CD14-positive monocyte (primary cell): ENCODE measurements at regions not wholly inside any gene's neighbourhood (a gene's known extent, or its start where the extent isn't known, plus 50 kb on each side); places are given as distances from the start of the nearest gene placed in this dataset.
"Not testable (repeated sequence)": the region's sequence is repeated elsewhere in the genome, so short reads cannot be mapped to it uniquely, and the experiment has no call there.

Experiments used
- DNase-seq, 3 donors: peaks; one replicate each; pipeline ENCODE4 v3.0.0-alpha.2; 2011 to 2022
- H2AFZ ChIP-seq: 2 replicates; pipeline ENCODE4 v1.6.0; 2012; ENCODE audit warnings: mild to moderate bottlenecking, low read depth, low read length, inconsistent platforms; ENCODE audit not compliant: insufficient read depth, poor library complexity, severe bottlenecking
- H3K27ac ChIP-seq, 2 donors: 1 replicate in 1 of 2; 2 replicates in 1 of 2; pipeline ENCODE4 v1.5.1; 2012 to 2013; ENCODE audit warnings: low read length in 2 of 2, control low read depth in 1 of 2, inconsistent platforms in 1 of 2, low read depth in 1 of 2, mild to moderate bottlenecking in 1 of 2
- H3K27me3 ChIP-seq, 2 donors: one replicate each; pipeline versions ENCODE4 v1.6.0 to v1.6.1; 2011 to 2013; ENCODE audit warnings: low read length in 2 of 2; ENCODE audit not compliant: control insufficient read depth in 2 of 2, insufficient read depth in 2 of 2
- H3K36me3 ChIP-seq, 2 donors: replicated peaks in 1 of 2; 1 replicate in 1 of 2; 2 replicates in 1 of 2; pipeline versions ENCODE4 v1.5.1 to v1.6.1; 2012 to 2013; ENCODE audit warnings: low read length in 2 of 2, control low read depth in 1 of 2, inconsistent platforms in 1 of 2, mild to moderate bottlenecking in 1 of 2; ENCODE audit not compliant: insufficient read depth in 2 of 2, control insufficient read depth in 1 of 2
- H3K4me1 ChIP-seq, 2 donors: 1 replicate in 1 of 2; 2 replicates in 1 of 2; pipeline versions ENCODE4 v1.5.1 to v1.6.1; 2012 to 2013; ENCODE audit warnings: low read length in 2 of 2, control low read depth in 1 of 2, inconsistent platforms in 1 of 2, mild to moderate bottlenecking in 1 of 2, moderate library complexity in 1 of 2; ENCODE audit not compliant: insufficient read depth in 2 of 2, control insufficient read depth in 1 of 2
- H3K4me2 ChIP-seq: replicated peaks from 2 replicates; pipeline ENCODE3; 2012; ENCODE audit warnings: low read length, moderate library complexity, mild to moderate bottlenecking; ENCODE audit not compliant: poor library complexity, severe bottlenecking; ENCODE audit errors: extremely low read depth
- H3K4me3 ChIP-seq, 3 experiments: fragments of 200-600 bp in 1 of 3; sonication (generic) in 1 of 3; replicated peaks in 1 of 3; 1 replicate in 2 of 3; 2 replicates in 1 of 3; pipeline ENCODE4 v1.5.1; 2011 to 2013; ENCODE audit warnings: low read length in 3 of 3, mild to moderate bottlenecking in 3 of 3, control low read depth in 2 of 3, low read depth in 2 of 3, inconsistent platforms in 1 of 3, moderate library complexity in 1 of 3
- H3K79me2 ChIP-seq: 2 replicates; pipeline ENCODE4 v1.6.0; 2012; ENCODE audit warnings: mild to moderate bottlenecking, control low read depth, inconsistent platforms, low read length, moderate library complexity; ENCODE audit not compliant: insufficient read depth
- H3K9ac ChIP-seq: 2 replicates; pipeline ENCODE4 v1.6.0; 2017; ENCODE audit warnings: low read length, mild to moderate bottlenecking; ENCODE audit not compliant: insufficient read depth, poor library complexity, severe bottlenecking
- H3K9me3 ChIP-seq, 2 donors: replicated peaks in 1 of 2; 1 replicate in 1 of 2; 2 replicates in 1 of 2; pipeline versions ENCODE4 v1.5.1 to v1.6.1; 2012 to 2013; ENCODE audit warnings: low read length in 2 of 2, control low read depth in 1 of 2; ENCODE audit not compliant: control insufficient read depth in 1 of 2, insufficient read depth in 1 of 2
- H4K20me1 ChIP-seq: 2 replicates; pipeline ENCODE4 v1.6.0; 2012; ENCODE audit warnings: mild to moderate bottlenecking, low read length, control low read depth, moderate library complexity; ENCODE audit not compliant: insufficient read depth
- H3K27ac Mint-ChIP-seq, 7 donors: one replicate each; pipeline ENCODE4 v1.8.0; 2020; ENCODE audit warnings: mild to moderate bottlenecking in 7 of 7, mixed read lengths in 7 of 7, moderate library complexity in 6 of 7, inconsistent platforms in 2 of 7
- H3K27me3 Mint-ChIP-seq, 3 donors: one replicate each; pipeline ENCODE4 v1.8.0; 2021 to 2022; ENCODE audit warnings: low read depth in 3 of 3, mild to moderate bottlenecking in 3 of 3, mixed read lengths in 3 of 3, moderate library complexity in 3 of 3, inconsistent platforms in 1 of 3
- H3K36me3 Mint-ChIP-seq, 2 donors: one replicate each; pipeline ENCODE4 v1.8.0; 2020; ENCODE audit warnings: mixed read lengths in 2 of 2, inconsistent platforms in 1 of 2, mild to moderate bottlenecking in 1 of 2
- H3K4me1 Mint-ChIP-seq: one replicate; pipeline ENCODE4 v1.8.0; 2020; ENCODE audit warnings: mild to moderate bottlenecking, mixed read lengths
- H3K4me3 Mint-ChIP-seq, 2 donors: one replicate each; pipeline ENCODE4 v1.8.0; 2020; ENCODE audit warnings: mild to moderate bottlenecking in 2 of 2, mixed read lengths in 2 of 2, moderate library complexity in 1 of 2
- H3K9me3 Mint-ChIP-seq, 7 donors: one replicate each; pipeline ENCODE4 v1.8.0; 2020 to 2022; ENCODE audit warnings: mixed read lengths in 7 of 7, mild to moderate bottlenecking in 6 of 7, moderate library complexity in 6 of 7, inconsistent platforms in 2 of 7
- CTCF ChIP-seq: fragments of 200-600 bp; IDR thresholded peaks from one replicate; pipeline ENCODE4 v1.8.0; 2022; ENCODE audit warnings: antibody characterized with exemption, mild to moderate bottlenecking
- WGBS: methylation state at CpG from one replicate; pipeline ENCODE4 v1.1.5; 2013; ENCODE audit warnings: missing lambda C conversion rate; ENCODE audit not compliant: insufficient coverage; 5-methylcytosine and 5-hydroxymethylcytosine counted together
- intact Hi-C, 2 donors: fragments of 100-400 bp; cut with micrococcal nuclease; formaldehyde crosslinking; loops; one replicate each; pipeline versions ENCODE4 v1.15.0 to v1.15.1; 2023

GRCh38 chr9:13437866-13438265 is 158.4 kb upstream of the MPDZ start:
- intact Hi-C loops: no loop called here
- H3K4me1 Mint-ChIP-seq: peaks cover 1% of the 10 kb centered on the region
- H3K4me2 ChIP-seq: no peak overlapping the region
- no peak for DNase-seq
- no peaks in the 10 kb centered on the region for H3K4me1 ChIP-seq
- no peak overlapping the region for H3K4me3 Mint-ChIP-seq
- H3K9me3 Mint-ChIP-seq: no peaks in the 10 kb centered on the region
- H3K9ac ChIP-seq: no peak overlapping the region
- H3K27me3 Mint-ChIP-seq: peaks cover 0 to 4% (median 2%) of the 10 kb centered on the region in 3 donors
- H2AFZ ChIP-seq: no peak overlapping the region
- no peaks in the 10 kb centered on the region for H3K79me2 ChIP-seq
- no peaks in the 10 kb centered on the region for H3K36me3 ChIP-seq
- no peak overlapping the region for H3K4me3 ChIP-seq
- H3K9me3 ChIP-seq: no peaks in the 10 kb centered on the region
- H4K20me1 ChIP-seq: no peaks in the 10 kb centered on the region
- TF ChIP-seq CTCF: no peak
- no peaks in the 10 kb centered on the region for H3K36me3 Mint-ChIP-seq
- no CpG with 5 or more reads among the region's 1 CpG for WGBS
- H3K27ac Mint-ChIP-seq: no peak overlapping the region
- no peaks in the 10 kb centered on the region for H3K27me3 ChIP-seq
- H3K27ac ChIP-seq: no peak overlapping the region

- Histone ChIP-seq H3K4me2 (no peak overlapping the region), H3K27ac (no peak overlapping the region), H3K4me1 (no peaks in the 10 kb centered on the region), H3K4me3 (no peak overlapping the region), H3K9ac (no peak overlapping the region), H3K36me3 (no peaks in the 10 kb centered on the region), H4K20me1 (no peaks in the 10 kb centered on the region), H3K79me2 (no peaks in the 10 kb centered on the region), H3K27me3 (no peaks in the 10 kb centered on the region), H2AFZ (no peak overlapping the region), H3K9me3 (no peaks in the 10 kb centered on the region)
- TF ChIP-seq CTCF: no peak
- no CpG with 5 or more reads among the region's 1 CpG for WGBS
- no peak overlapping the region for H3K27ac Mint-ChIP-seq
- no peak overlapping the region for H3K4me3 Mint-ChIP-seq
- peaks cover 0 to 4% (median 2%) of the 10 kb centered on the region in 3 donors for H3K27me3 Mint-ChIP-seq
- no peaks in the 10 kb centered on the region for H3K9me3 Mint-ChIP-seq
- no peak for DNase-seq
- H3K36me3 Mint-ChIP-seq: no peaks in the 10 kb centered on the region
- intact Hi-C loops: no loop called here
- H3K4me1 Mint-ChIP-seq: peaks cover 2% of the 10 kb centered on the region
These were observed 157.1 kb upstream of the MPDZ start for GRCh38 chr9:13436591-13436990.

- H2AFZ ChIP-seq, H3K4me1 Mint-ChIP-seq, H3K4me2 ChIP-seq, H3K4me3 Mint-ChIP-seq, H3K36me3 ChIP-seq, H3K27ac Mint-ChIP-seq, H3K9me3 Mint-ChIP-seq, DNase-seq, H4K20me1 ChIP-seq, H3K27me3 ChIP-seq, H3K9me3 ChIP-seq, H3K4me3 ChIP-seq, H3K4me1 ChIP-seq, H3K27me3 Mint-ChIP-seq, H3K79me2 ChIP-seq, H3K36me3 Mint-ChIP-seq, intact Hi-C loops, H3K27ac ChIP-seq, H3K9ac ChIP-seq: not testable (repeated sequence)
- WGBS: no CpG with 5 or more reads among the region's 4 CpGs
These were observed 154.0 kb upstream of the MPDZ start for GRCh38 chr9:13433453-13433852.
